CD4-positive, alpha-beta T cell (primary cell): ENCODE measurements at regions not wholly inside any gene's neighbourhood (a gene's known extent, or its start where the extent isn't known, plus 50 kb on each side); places are given as distances from the start of the nearest gene placed in this dataset.

Experiments used
- ATAC-seq: fragments of 200-7000 bp; cut with Tn5 transposase; one replicate; pipeline ENCODE4 v1.10.0; 2022; ENCODE audit warnings: mild to moderate bottlenecking; ENCODE audit not compliant: poor library complexity
- CTCF ChIA-PET: fragments of 350-600 bp; sonication (Branson Sonifier 250); formaldehyde crosslinking; loops from one replicate; lab custom pipeline; 2021; ENCODE audit warnings: antibody characterized with exemption, inconsistent platforms; lab: Charles Lee
- POLR2A ChIA-PET: fragments of 350-600 bp; sonication (Branson Sonifier 250); formaldehyde crosslinking; loops from one replicate; lab custom pipeline; 2021; ENCODE audit warnings: antibody characterized with exemption, inconsistent platforms; lab: Charles Lee
- DNase-seq, 14 experiments: peaks; one replicate each; pipeline ENCODE4 v3.0.0-alpha.2; 2013 to 2020; ENCODE audit warnings: mixed read lengths in 2 of 14
- H3K27ac ChIP-seq, 2 donors: one replicate each; pipeline versions ENCODE4 v1.5.1 to v1.7.0; 2013; ENCODE audit warnings: low read length in 2 of 2, low read depth in 1 of 2, mild to moderate bottlenecking in 1 of 2
- H3K27me3 ChIP-seq, 2 experiments: 1 replicate in 1 of 2; 2 replicates in 1 of 2; pipeline versions ENCODE4 v1.6.1 to v1.7.0; 2013; ENCODE audit warnings: low read length in 2 of 2, control low read depth in 1 of 2, mild to moderate bottlenecking in 1 of 2, moderate library complexity in 1 of 2; ENCODE audit not compliant: insufficient read depth in 2 of 2, control insufficient read depth in 1 of 2
- H3K36me3 ChIP-seq: one replicate; pipeline ENCODE4 v1.6.1; 2013; ENCODE audit warnings: low read length, control low read depth; ENCODE audit not compliant: insufficient read depth
- H3K4me1 ChIP-seq: one replicate; pipeline ENCODE4 v1.6.1; 2013; ENCODE audit warnings: low read length, control low read depth; ENCODE audit not compliant: insufficient read depth
- H3K4me3 ChIP-seq: one replicate; pipeline ENCODE4 v1.5.1; 2013; ENCODE audit warnings: mild to moderate bottlenecking, low read length, moderate library complexity
- H3K9me3 ChIP-seq, 2 experiments: 1 replicate in 1 of 2; 2 replicates in 1 of 2; pipeline versions ENCODE4 v1.6.1 to v1.7.0; 2013; ENCODE audit warnings: low read length in 2 of 2, mild to moderate bottlenecking in 2 of 2, control low read depth in 1 of 2, moderate library complexity in 1 of 2; ENCODE audit not compliant: control insufficient read depth in 1 of 2, insufficient read depth in 1 of 2
- H3K27ac Mint-ChIP-seq: one replicate; pipeline ENCODE4 v1.8.0; 2020; ENCODE audit warnings: mixed read lengths
- H3K27me3 Mint-ChIP-seq: one replicate; pipeline ENCODE4 v1.8.0; 2021; ENCODE audit warnings: mixed read lengths
- H3K36me3 Mint-ChIP-seq: one replicate; pipeline ENCODE4 v1.8.0; 2021; ENCODE audit warnings: low read depth, mixed read lengths
- H3K4me1 Mint-ChIP-seq: one replicate; pipeline ENCODE4 v1.8.0; 2021; ENCODE audit warnings: low read depth, mixed read lengths
- H3K4me3 Mint-ChIP-seq: one replicate; pipeline ENCODE4 v1.8.0; 2020; ENCODE audit warnings: mild to moderate bottlenecking, mixed read lengths
- H3K9me3 Mint-ChIP-seq: one replicate; pipeline ENCODE4 v1.8.0; 2020; ENCODE audit warnings: mixed read lengths
- intact Hi-C, 2 experiments: fragments of 100-400 bp; cut with DNase I in 1 of 2; cut with micrococcal nuclease in 1 of 2; formaldehyde crosslinking; loops; one replicate each; pipeline versions ENCODE4 v1.15.1 to v1.9.0; 2023 to 2025; cut with DNase I, micrococcal nuclease
- TF ChIP-seq, protein P1 (sequence below): fragments of 200-600 bp; IDR thresholded peaks from one replicate; pipeline ENCODE4 v1.8.0; 2022; ENCODE audit warnings: antibody characterized with exemption, mild to moderate bottlenecking

DNA sequence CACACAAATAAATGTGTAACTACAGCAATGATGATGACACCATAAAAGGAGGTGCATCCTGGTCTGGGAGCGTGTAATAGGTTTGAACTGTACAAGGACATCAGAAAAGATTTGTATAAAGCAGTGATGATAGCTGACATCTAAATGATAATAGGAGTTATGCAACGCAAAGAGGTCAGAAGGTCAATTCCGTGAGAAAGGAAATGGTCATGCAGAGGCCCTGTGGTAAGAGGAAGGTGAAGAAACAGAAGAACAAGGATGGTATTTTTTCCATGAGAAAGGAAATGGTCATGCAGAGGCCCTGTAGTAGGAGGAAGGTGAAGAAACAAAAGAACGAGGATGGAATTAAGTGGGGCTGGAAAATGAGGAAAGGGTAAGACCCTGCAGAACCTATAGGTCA is 106.7 kb upstream of the TMPO start:
- TF ChIP-seq, protein P1, sequence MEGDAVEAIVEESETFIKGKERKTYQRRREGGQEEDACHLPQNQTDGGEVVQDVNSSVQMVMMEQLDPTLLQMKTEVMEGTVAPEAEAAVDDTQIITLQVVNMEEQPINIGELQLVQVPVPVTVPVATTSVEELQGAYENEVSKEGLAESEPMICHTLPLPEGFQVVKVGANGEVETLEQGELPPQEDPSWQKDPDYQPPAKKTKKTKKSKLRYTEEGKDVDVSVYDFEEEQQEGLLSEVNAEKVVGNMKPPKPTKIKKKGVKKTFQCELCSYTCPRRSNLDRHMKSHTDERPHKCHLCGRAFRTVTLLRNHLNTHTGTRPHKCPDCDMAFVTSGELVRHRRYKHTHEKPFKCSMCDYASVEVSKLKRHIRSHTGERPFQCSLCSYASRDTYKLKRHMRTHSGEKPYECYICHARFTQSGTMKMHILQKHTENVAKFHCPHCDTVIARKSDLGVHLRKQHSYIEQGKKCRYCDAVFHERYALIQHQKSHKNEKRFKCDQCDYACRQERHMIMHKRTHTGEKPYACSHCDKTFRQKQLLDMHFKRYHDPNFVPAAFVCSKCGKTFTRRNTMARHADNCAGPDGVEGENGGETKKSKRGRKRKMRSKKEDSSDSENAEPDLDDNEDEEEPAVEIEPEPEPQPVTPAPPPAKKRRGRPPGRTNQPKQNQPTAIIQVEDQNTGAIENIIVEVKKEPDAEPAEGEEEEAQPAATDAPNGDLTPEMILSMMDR, result no peak
- ChIA-PET CTCF (no interaction called here), POLR2A (no interaction called here)
- H3K9me3 ChIP-seq, result peaks cover 0 to 5% of the 10 kb centered on the region in 2 experiments
- Mint-ChIP-seq H3K4me1 (peaks cover 5% of the 10 kb centered on the region), H3K9me3 (no peaks in the 10 kb centered on the region), H3K36me3 (no peaks in the 10 kb centered on the region), H3K27me3 (no peaks in the 10 kb centered on the region), H3K4me3 (no peak overlapping the region), H3K27ac (no peak overlapping the region)
- no peak for ATAC-seq
- no peak overlapping the region for H3K27ac ChIP-seq
- no peak overlapping the region for H3K4me3 ChIP-seq
- peaks cover 0 to 7% of the 10 kb centered on the region in 2 experiments for H3K27me3 ChIP-seq
- intact Hi-C loops, result no loop called here
- no peaks in the 10 kb centered on the region for H3K36me3 ChIP-seq
- peak in 3 of 14 experiments; percentile 8 to 27 (median 15) for DNase-seq
- H3K4me1 ChIP-seq, result peaks cover 4% of the 10 kb centered on the region

DNA sequence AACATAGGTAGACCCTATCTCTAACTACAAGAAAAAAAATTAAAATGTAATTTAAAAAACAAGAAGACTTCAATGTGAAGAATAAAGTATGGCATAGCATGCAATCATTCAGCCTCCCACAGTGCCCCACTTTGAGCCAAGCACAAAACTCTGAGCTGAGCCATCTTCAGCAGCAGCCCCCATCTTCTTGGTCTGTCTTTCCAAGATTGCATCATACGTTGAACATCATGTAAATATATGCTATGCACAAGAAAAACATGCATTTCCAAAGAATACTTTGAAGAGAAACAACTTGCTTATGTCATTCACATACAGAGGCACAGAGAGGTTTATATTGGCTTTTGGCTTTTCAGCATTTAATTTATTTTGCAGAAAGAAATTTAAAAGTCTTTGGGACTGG is 105.8 kb upstream of the TMPO start:
- H3K27me3 Mint-ChIP-seq, result no peaks in the 10 kb centered on the region
- TF ChIP-seq, protein P1, result no peak
- no peaks in the 10 kb centered on the region for H3K36me3 Mint-ChIP-seq
- Histone ChIP-seq H3K27ac (no peak overlapping the region), H3K36me3 (no peaks in the 10 kb centered on the region), H3K4me3 (no peak overlapping the region), H3K27me3 (peaks cover 0 to 7% of the 10 kb centered on the region in 2 experiments), H3K4me1 (peaks cover 4% of the 10 kb centered on the region), H3K9me3 (peaks cover 0 to 5% of the 10 kb centered on the region in 2 experiments)
- H3K27ac Mint-ChIP-seq, result no peak overlapping the region
- DNase-seq (no peak), ATAC-seq (no peak)
- ChIA-PET POLR2A (no interaction called here), CTCF (no interaction called here)
- peaks cover 5% of the 10 kb centered on the region for H3K4me1 Mint-ChIP-seq
- intact Hi-C loops, result no loop called here
- H3K9me3 Mint-ChIP-seq, result no peaks in the 10 kb centered on the region
- no peak overlapping the region for H3K4me3 Mint-ChIP-seq

- no peaks in the 10 kb centered on the region for H3K36me3 Mint-ChIP-seq
- intact Hi-C loops, result no loop called here
- H3K4me1 Mint-ChIP-seq, result peaks cover 5% of the 10 kb centered on the region
- peaks cover 4% of the 10 kb centered on the region for H3K4me1 ChIP-seq
- DNase-seq (no peak), ATAC-seq (no peak)
- no peak overlapping the region for H3K27ac ChIP-seq
- TF ChIP-seq, protein P1, result no peak
- H3K9me3 Mint-ChIP-seq, result no peaks in the 10 kb centered on the region
- no peak overlapping the region for H3K4me3 Mint-ChIP-seq
- no peak overlapping the region for H3K4me3 ChIP-seq
- ChIA-PET CTCF (no interaction called here), POLR2A (no interaction called here)
- peaks cover 0 to 5% of the 10 kb centered on the region in 2 experiments for H3K9me3 ChIP-seq
- H3K27ac Mint-ChIP-seq, result no peak overlapping the region
- no peaks in the 10 kb centered on the region for H3K36me3 ChIP-seq
- peaks cover 0 to 7% of the 10 kb centered on the region in 2 experiments for H3K27me3 ChIP-seq
- H3K27me3 Mint-ChIP-seq, result no peaks in the 10 kb centered on the region
Observed at GRCh38 chr12:98410356-98410755, 105.0 kb upstream of the TMPO start.
